C4-2B (cell line): ENCODE measurements at regions not wholly inside any gene's neighbourhood (a gene's known extent, or its start where the extent isn't known, plus 50 kb on each side); places are given as distances from the start of the nearest gene placed in this dataset.

ENCODE experiments used
- ZFX ChIP-seq: fragments of 450-650 bp; IDR thresholded peaks from 2 replicates; pipeline ENCODE4 v1.6.1; 2017
- TF ChIP-seq, protein P1 (sequence below): fragments of 450-650 bp; conservative IDR thresholded peaks from 2 replicates; pipeline ENCODE4 v1.5.1; 2017; ENCODE audit warnings: mild to moderate bottlenecking

DNA sequence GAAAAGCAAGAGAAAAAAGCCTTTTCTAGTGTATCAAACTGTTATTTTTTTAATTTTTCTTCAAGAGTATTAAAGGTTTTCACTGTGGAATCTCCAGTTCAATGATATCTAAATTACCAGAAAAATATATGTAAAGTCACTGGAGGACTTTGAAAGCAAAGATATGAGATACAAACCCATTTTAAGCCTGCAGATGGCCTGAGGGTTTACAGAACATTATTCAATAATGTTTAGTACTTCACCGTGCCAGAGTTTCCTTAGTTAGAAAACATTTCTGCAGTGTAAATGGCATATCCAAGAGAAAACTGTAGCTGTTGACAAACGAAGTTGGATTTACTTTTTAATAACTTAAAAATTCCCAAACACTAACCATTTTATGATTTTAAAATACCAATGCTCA, 529.4 kb upstream of the AGTR1 start:
- TF ChIP-seq, protein P1, sequence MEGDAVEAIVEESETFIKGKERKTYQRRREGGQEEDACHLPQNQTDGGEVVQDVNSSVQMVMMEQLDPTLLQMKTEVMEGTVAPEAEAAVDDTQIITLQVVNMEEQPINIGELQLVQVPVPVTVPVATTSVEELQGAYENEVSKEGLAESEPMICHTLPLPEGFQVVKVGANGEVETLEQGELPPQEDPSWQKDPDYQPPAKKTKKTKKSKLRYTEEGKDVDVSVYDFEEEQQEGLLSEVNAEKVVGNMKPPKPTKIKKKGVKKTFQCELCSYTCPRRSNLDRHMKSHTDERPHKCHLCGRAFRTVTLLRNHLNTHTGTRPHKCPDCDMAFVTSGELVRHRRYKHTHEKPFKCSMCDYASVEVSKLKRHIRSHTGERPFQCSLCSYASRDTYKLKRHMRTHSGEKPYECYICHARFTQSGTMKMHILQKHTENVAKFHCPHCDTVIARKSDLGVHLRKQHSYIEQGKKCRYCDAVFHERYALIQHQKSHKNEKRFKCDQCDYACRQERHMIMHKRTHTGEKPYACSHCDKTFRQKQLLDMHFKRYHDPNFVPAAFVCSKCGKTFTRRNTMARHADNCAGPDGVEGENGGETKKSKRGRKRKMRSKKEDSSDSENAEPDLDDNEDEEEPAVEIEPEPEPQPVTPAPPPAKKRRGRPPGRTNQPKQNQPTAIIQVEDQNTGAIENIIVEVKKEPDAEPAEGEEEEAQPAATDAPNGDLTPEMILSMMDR, result no peak
- TF ChIP-seq ZFX, result no peak
